AG09309 (cell line): ENCODE measurements at regions not wholly inside any gene's neighbourhood (a gene's known extent, or its start where the extent isn't known, plus 50 kb on each side); places are given as distances from the start of the nearest gene placed in this dataset.
A peak's percentile ranks its signal among the peaks of the same experiment; 100 is the strongest.

Experiments
- DNase-seq: peaks from one replicate; pipeline ENCODE4 v3.0.0-alpha.2; 2010; ENCODE audit warnings: low read depth
- H3K4me3 ChIP-seq: 2 replicates; pipeline ENCODE4 v1.5.1; 2011; ENCODE audit warnings: mild to moderate bottlenecking, low read depth, low read length, moderate library complexity; ENCODE audit not compliant: control insufficient read depth
- CTCF ChIP-seq: IDR thresholded peaks from 2 replicates; pipeline ENCODE4 v1.5.1; 2011; ENCODE audit warnings: mild to moderate bottlenecking, low read depth, low read length, inconsistent platforms; ENCODE audit not compliant: insufficient read depth, control insufficient read depth; ENCODE audit errors: missing control alignments

- no peak for TF ChIP-seq CTCF
- no peak for DNase-seq
- H3K4me3 ChIP-seq: no peak overlapping the region
These were observed 95.3 kb downstream of the SEM1 start for GRCh38 chr7:96614154-96614867.

GRCh38 chr7:96612034-96612433, 97.6 kb downstream of the SEM1 start:
- TF ChIP-seq CTCF: no peak
- no peak overlapping the region for H3K4me3 ChIP-seq
- DNase-seq: no peak

- DNase-seq: no peak
- no peak overlapping the region for H3K4me3 ChIP-seq
- TF ChIP-seq CTCF: no peak
These were observed 104.5 kb downstream of the SEM1 start for GRCh38 chr7:96605045-96605716.

- no peak for DNase-seq
- no peak overlapping the region for H3K4me3 ChIP-seq
- TF ChIP-seq CTCF: no peak
These were observed 110.2 kb downstream of the SEM1 start for GRCh38 chr7:96599288-96599936.

GRCh38 chr7:96598421-96598820, 111.2 kb downstream of the SEM1 start:
- TF ChIP-seq CTCF: no peak
- no peak overlapping the region for H3K4me3 ChIP-seq
- DNase-seq: no peak

GRCh38 chr7:96596120-96596826, 113.4 kb downstream of the SEM1 start:
- no peak overlapping the region for H3K4me3 ChIP-seq
- DNase-seq: no peak
- TF ChIP-seq CTCF: peak; percentile 6
